Neural progenitor cell (in vitro differentiated cells): ENCODE measurements at regions not wholly inside any gene's neighbourhood (a gene's known extent, or its start where the extent isn't known, plus 50 kb on each side); places are given as distances from the start of the nearest gene placed in this dataset.

Experiments used
- DNase-seq: peaks from one replicate; pipeline ENCODE4 v3.0.0-alpha.2; 2016; ENCODE audit warnings: low spot score
- H2AFZ ChIP-seq: fragments of 200-600 bp; sonication (generic); replicated peaks from 2 replicates; pipeline ENCODE4 v1.6.1; 2016; ENCODE audit warnings: antibody characterized with exemption
- H3F3A ChIP-seq: fragments of 200-600 bp; sonication (generic); 2 replicates; pipeline ENCODE4 v1.6.1; 2016; ENCODE audit warnings: antibody characterized with exemption, low read depth
- H3K27ac ChIP-seq: fragments of 200-600 bp; sonication (generic); 2 replicates; pipeline ENCODE4 v1.5.1; 2016; ENCODE audit warnings: mild to moderate bottlenecking
- H3K27me3 ChIP-seq: fragments of 200-600 bp; sonication (generic); 2 replicates; pipeline ENCODE4 v1.6.1; 2016; ENCODE audit warnings: mild to moderate bottlenecking, moderate library complexity
- H3K36me3 ChIP-seq: fragments of 200-600 bp; sonication (generic); 2 replicates; pipeline ENCODE4 v1.5.1; 2016
- H3K4me1 ChIP-seq: fragments of 200-600 bp; sonication (generic); 2 replicates; pipeline ENCODE4 v1.6.1; 2016; ENCODE audit warnings: mixed run types
- H3K4me2 ChIP-seq: fragments of 200-600 bp; sonication (generic); 2 replicates; pipeline ENCODE4 v1.6.1; 2016
- H3K4me3 ChIP-seq: fragments of 200-600 bp; sonication (generic); 2 replicates; pipeline ENCODE4 v1.5.1; 2016
- H3K79me2 ChIP-seq: fragments of 200-600 bp; sonication (generic); 2 replicates; pipeline ENCODE4 v1.6.1; 2016; ENCODE audit warnings: low read depth
- H3K9ac ChIP-seq: fragments of 200-600 bp; sonication (generic); 2 replicates; pipeline ENCODE4 v1.6.1; 2016
- H3K9me3 ChIP-seq: fragments of 200-600 bp; sonication (generic); 2 replicates; pipeline ENCODE4 v1.5.1; 2016; ENCODE audit warnings: low read depth
- H4K20me1 ChIP-seq: fragments of 200-600 bp; sonication (generic); 2 replicates; pipeline ENCODE4 v1.6.1; 2016; ENCODE audit warnings: low read depth
- H3K27ac Mint-ChIP-seq: 3 replicates; pipeline ENCODE4 v1.8.0; 2021; ENCODE audit warnings: mixed read lengths
- H3K27me3 Mint-ChIP-seq: 2 replicates; pipeline ENCODE4 v1.8.0; 2022; ENCODE audit warnings: low read depth, mild to moderate bottlenecking, inconsistent platforms, moderate library complexity, mixed read lengths; ENCODE audit not compliant: insufficient read depth
- H3K36me3 Mint-ChIP-seq: 3 replicates; pipeline ENCODE4 v1.8.0; 2021; ENCODE audit warnings: mixed read lengths
- H3K4me1 Mint-ChIP-seq: 3 replicates; pipeline ENCODE4 v1.8.0; 2021; ENCODE audit warnings: mixed read lengths
- H3K4me3 Mint-ChIP-seq: 3 replicates; pipeline ENCODE4 v1.8.0; 2021; ENCODE audit warnings: mild to moderate bottlenecking, moderate library complexity, mixed read lengths
- H3K9me3 Mint-ChIP-seq: 3 replicates; pipeline ENCODE4 v1.8.0; 2020; ENCODE audit warnings: mixed read lengths
- CTCF ChIP-seq: fragments of 200-600 bp; sonication (generic); IDR thresholded peaks from 2 replicates; pipeline ENCODE4 v1.5.1; 2017; ENCODE audit warnings: antibody characterized with exemption, mild to moderate bottlenecking
- EZH2 ChIP-seq: fragments of 200-600 bp; sonication (generic); IDR thresholded peaks from 2 replicates; pipeline ENCODE4 v1.6.1; 2017; ENCODE audit warnings: antibody characterized with exemption, mild to moderate bottlenecking, moderate library complexity
- EZH2phosphoT487 ChIP-seq: fragments of 200-600 bp; sonication (generic); IDR thresholded peaks from 2 replicates; pipeline ENCODE4 v1.6.1; 2017; ENCODE audit warnings: antibody characterized with exemption

GRCh38 chr3:109713288-109713687, 375.9 kb upstream of the DPPA4 start:
- Histone ChIP-seq H3K4me3 (no peak overlapping the region), H3K4me2 (no peak overlapping the region), H2AFZ (no peak overlapping the region), H3F3A (no peaks in the 10 kb centered on the region), H3K4me1 (no peaks in the 10 kb centered on the region), H3K36me3 (no peaks in the 10 kb centered on the region), H3K27ac (no peak overlapping the region), H3K9ac (no peak overlapping the region), H3K79me2 (no peaks in the 10 kb centered on the region), H3K27me3 (no peaks in the 10 kb centered on the region), H4K20me1 (no peaks in the 10 kb centered on the region), H3K9me3 (no peaks in the 10 kb centered on the region)
- no peak overlapping the region for H3K27ac Mint-ChIP-seq
- no peaks in the 10 kb centered on the region for H3K4me1 Mint-ChIP-seq
- no peaks in the 10 kb centered on the region for H3K36me3 Mint-ChIP-seq
- no peak overlapping the region for H3K4me3 Mint-ChIP-seq
- peaks cover 11% of the 10 kb centered on the region for H3K9me3 Mint-ChIP-seq
- H3K27me3 Mint-ChIP-seq: no peaks in the 10 kb centered on the region
- DNase-seq: no peak
- TF ChIP-seq CTCF: no peak
- TF ChIP-seq EZH2: no peak

DNA sequence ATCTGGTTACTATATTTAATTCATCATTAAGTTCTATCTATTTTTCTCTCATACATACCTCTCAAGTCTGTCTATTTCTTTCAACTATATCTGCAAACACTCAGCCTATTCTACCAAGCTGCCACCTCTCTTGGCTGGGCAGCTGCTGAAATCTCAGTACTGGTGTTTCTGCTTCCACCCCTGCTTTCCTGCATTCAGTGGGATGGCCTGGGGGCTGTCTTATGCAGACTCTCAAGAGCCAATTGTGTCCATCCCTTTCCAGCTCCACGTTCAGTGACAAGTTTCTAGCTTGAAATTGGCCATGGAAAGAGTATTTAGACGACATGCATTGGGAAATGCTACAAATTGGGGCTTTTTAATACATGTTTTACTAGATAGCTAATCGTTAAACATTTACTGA, 378.4 kb upstream of the DPPA4 start:
- H3K36me3 Mint-ChIP-seq: no peaks in the 10 kb centered on the region
- H3K4me1 Mint-ChIP-seq: no peaks in the 10 kb centered on the region
- Histone ChIP-seq H3K4me1 (no peaks in the 10 kb centered on the region), H4K20me1 (no peaks in the 10 kb centered on the region), H3K27ac (no peak overlapping the region), H3K9ac (no peak overlapping the region), H3K4me2 (no peak overlapping the region), H3K9me3 (no peaks in the 10 kb centered on the region), H2AFZ (no peak overlapping the region), H3F3A (no peaks in the 10 kb centered on the region), H3K27me3 (no peaks in the 10 kb centered on the region), H3K4me3 (no peak overlapping the region), H3K36me3 (no peaks in the 10 kb centered on the region), H3K79me2 (no peaks in the 10 kb centered on the region)
- H3K27ac Mint-ChIP-seq: no peak overlapping the region
- no peak overlapping the region for H3K4me3 Mint-ChIP-seq
- H3K27me3 Mint-ChIP-seq: no peaks in the 10 kb centered on the region
- no peak for TF ChIP-seq EZH2phosphoT487
- TF ChIP-seq CTCF: no peak
- no peak for TF ChIP-seq EZH2
- DNase-seq: no peak
- peaks cover under 1% of the 10 kb centered on the region for H3K9me3 Mint-ChIP-seq

DNA sequence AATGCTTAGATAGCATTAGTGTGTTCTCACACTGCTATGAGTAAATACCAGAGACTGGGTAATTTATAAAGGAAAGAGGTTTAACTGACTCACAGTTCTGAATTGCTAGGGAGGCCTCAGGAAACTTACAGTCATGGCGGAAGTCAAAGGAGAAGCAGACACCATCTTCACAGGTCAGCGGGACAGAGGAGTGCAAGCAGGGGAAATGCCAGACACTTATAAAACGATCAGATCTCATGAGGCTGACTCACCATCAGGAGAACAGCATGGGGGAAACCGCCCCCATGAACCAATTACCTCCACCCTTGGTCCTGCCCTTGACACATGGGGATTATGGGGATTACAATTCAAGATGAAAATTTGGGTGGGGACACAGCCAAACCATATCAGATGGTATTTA, 381.5 kb upstream of the DPPA4 start:
- Histone ChIP-seq H3K4me3 (no peak overlapping the region), H3K4me2 (no peak overlapping the region), H3K4me1 (no peaks in the 10 kb centered on the region), H3F3A (no peaks in the 10 kb centered on the region), H3K79me2 (no peaks in the 10 kb centered on the region), H3K9ac (no peak overlapping the region), H4K20me1 (no peaks in the 10 kb centered on the region), H3K27me3 (no peaks in the 10 kb centered on the region), H3K9me3 (no peaks in the 10 kb centered on the region), H2AFZ (no peak overlapping the region), H3K36me3 (no peaks in the 10 kb centered on the region), H3K27ac (no peak overlapping the region)
- Mint-ChIP-seq H3K9me3 (no peaks in the 10 kb centered on the region), H3K36me3 (no peaks in the 10 kb centered on the region), H3K4me3 (no peak overlapping the region), H3K27me3 (no peaks in the 10 kb centered on the region), H3K4me1 (no peaks in the 10 kb centered on the region), H3K27ac (no peak overlapping the region)
- TF ChIP-seq EZH2phosphoT487: no peak
- TF ChIP-seq EZH2: no peak
- no peak for TF ChIP-seq CTCF
- no peak for DNase-seq
